ENCODE measurements at regions not wholly inside any gene's neighbourhood (a gene's known extent, or its start where the extent isn't known, plus 50 kb on each side); places are given as distances from the start of the nearest gene placed in this dataset.

DNA sequence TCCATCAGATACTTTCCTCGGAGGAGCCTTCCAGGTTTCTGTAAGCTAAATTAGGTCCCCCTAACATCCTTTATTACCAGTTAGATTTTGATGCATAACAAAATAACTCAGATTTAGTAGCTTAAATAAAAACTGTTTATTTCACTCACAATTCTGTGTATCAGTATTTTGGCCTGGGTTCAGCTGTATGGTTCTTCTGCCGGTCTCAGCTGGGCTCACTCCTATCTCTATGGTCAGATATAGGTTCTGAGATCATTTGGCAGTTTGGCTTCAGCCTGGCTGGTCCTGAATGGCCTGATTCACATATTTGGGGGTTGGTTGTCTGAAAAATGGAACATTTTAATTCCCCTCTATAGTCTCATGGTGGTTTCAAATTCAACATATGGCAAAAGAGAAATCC, 1125.3 kb downstream of the TBL1XR1 start:
- Histone ChIP-seq H3K27ac (no peak overlapping the region), H3K4me3 (no peak overlapping the region)
- no peak for DNase-seq (ENCODE audit: low spot score)
- TF ChIP-seq, protein P1, sequence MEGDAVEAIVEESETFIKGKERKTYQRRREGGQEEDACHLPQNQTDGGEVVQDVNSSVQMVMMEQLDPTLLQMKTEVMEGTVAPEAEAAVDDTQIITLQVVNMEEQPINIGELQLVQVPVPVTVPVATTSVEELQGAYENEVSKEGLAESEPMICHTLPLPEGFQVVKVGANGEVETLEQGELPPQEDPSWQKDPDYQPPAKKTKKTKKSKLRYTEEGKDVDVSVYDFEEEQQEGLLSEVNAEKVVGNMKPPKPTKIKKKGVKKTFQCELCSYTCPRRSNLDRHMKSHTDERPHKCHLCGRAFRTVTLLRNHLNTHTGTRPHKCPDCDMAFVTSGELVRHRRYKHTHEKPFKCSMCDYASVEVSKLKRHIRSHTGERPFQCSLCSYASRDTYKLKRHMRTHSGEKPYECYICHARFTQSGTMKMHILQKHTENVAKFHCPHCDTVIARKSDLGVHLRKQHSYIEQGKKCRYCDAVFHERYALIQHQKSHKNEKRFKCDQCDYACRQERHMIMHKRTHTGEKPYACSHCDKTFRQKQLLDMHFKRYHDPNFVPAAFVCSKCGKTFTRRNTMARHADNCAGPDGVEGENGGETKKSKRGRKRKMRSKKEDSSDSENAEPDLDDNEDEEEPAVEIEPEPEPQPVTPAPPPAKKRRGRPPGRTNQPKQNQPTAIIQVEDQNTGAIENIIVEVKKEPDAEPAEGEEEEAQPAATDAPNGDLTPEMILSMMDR (IDR thresholded peaks at IDR 0.05) = no peak

DNA sequence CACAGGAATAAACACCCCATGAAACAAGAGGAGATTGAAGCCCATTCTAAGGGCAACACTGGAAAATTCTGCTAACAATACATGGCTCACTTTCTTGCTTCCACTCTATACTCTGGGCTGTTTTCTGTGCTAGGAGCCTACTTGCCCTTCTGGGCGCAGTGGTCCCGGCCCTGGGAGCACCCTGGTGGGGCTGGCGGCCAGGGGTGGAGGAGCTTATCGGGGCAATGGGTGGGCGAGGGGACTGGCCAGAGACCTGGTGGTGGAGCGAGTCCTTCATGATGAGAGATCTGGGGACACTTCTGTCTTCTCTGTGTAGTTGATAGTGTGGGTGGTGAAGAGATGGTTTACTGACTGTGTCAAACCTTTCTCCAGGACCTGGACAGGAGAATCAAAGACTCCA, 1128.5 kb downstream of the TBL1XR1 start:
- H3K4me3 ChIP-seq = no peak overlapping the region
- TF ChIP-seq, protein P1 (IDR thresholded peaks at IDR 0.05) = no peak
- DNase-seq (ENCODE audit: low spot score) = no peak
- no peak overlapping the region for H3K27ac ChIP-seq

DNA sequence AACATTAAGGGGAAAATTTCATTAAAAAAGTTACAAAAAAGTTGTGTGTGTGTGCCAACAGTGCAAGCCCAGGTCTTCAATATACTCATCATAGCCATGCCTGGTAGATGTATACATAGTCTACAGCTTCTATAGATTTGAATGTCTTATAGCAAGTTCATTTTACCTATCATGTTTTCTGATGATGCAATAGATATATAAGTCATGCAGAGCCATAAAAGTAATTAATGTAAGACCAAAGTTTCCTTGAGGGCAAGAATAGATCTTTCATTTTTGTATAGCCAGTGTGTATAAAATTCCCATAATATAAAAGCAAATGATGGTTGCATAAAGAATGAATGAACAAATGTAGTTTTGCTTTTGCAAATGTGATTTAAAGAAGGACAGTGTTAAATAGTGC, 1138.4 kb downstream of the TBL1XR1 start:
- TF ChIP-seq, protein P1 (IDR thresholded peaks at IDR 0.05) = no peak
- Histone ChIP-seq H3K4me3 (no peak overlapping the region), H3K27ac (no peak overlapping the region)
- DNase-seq (ENCODE audit: low spot score) = no peak

DNA sequence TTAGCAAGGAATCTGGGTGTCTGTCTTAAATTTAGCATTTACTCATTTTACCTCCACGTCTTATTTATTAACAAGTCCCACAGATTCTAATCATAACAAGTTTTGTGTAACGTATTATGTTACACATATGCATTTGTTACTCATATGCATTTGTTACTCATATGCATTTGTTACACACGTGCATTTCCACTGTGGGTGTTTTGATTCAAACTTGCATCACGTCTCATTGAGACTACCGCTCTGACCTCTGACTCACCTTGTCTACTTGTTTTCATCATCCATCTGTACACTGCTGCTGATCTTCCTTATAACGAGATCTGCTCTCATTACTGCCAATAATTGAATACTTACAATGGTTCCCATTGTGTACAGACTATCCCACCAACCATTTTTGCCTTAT, 1141.4 kb downstream of the TBL1XR1 start:
- Histone ChIP-seq H3K4me3 (no peak overlapping the region), H3K27ac (no peak overlapping the region)
- no peak for DNase-seq (ENCODE audit: low spot score)
- TF ChIP-seq, protein P1 (IDR thresholded peaks at IDR 0.05) = no peak

DNA sequence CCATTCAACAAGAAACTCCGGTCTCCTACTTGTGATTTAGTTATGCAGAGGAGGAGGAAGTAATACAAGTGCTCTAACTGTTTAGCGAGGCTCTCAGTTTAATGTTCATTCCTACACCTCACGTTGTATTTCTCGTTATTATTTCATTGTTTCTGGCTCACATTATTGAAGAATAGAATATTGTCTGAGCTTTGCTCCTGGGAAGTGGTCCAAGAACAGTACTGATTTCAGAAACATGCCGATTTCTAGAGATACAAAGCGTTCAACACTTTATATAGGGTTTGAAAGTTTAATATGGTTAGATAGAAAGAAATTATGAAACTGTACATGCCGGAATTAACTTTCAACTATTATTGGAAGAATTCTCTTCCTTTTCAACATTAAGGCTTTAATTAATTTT, 1145.5 kb downstream of the TBL1XR1 start:
- no peak overlapping the region for H3K4me3 ChIP-seq
- no peak for DNase-seq (ENCODE audit: low spot score)
- TF ChIP-seq, protein P1 (IDR thresholded peaks at IDR 0.05) = no peak
- H3K27ac ChIP-seq = no peak overlapping the region

DNA sequence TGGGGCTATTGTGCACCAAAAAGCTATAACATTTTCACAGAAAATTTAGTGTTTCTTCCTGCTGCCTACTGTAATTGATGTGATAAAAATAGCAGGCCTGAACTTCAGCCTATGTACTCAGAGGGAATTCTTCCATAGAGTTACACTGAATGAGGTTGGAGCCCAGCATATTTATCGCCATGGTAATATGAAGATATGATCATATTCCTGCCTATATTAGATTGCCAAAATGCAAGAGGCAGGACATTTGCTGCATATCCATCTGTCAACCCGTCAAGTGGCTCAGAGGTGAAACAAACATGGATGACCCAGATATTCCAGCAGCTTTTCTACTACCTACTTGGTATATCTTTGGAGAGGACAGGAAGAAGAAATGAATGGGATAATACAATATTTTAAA, 1150.6 kb downstream of the TBL1XR1 start:
- DNase-seq (ENCODE audit: low spot score) = no peak
- TF ChIP-seq, protein P1 (IDR thresholded peaks at IDR 0.05) = no peak
- no peak overlapping the region for H3K4me3 ChIP-seq
- H3K27ac ChIP-seq = no peak overlapping the region

DNA sequence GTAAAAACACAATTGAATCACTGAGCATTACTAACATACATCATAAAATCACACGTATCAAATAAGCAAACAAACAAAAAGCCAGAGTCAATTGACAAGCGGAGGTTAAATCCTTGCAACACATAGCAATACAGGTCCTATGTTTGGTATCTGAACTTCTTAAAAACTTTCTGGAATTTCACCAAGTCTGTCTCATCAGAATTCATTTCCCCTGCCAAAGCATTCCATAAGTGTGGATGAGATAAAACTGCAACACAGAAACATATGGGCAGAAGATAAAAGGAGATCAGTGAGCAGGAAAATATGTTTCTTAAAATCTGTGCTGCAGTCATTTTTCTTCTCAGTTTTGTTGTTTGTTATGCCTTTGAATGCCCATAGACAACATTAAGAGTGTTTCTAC, 1155.5 kb downstream of the TBL1XR1 start:
- no peak for DNase-seq (ENCODE audit: low spot score)
- TF ChIP-seq, protein P1 (IDR thresholded peaks at IDR 0.05) = no peak

More for the DNA sequence above, 1155.5 kb downstream of the TBL1XR1 start:
- no peak overlapping the region for H3K4me3 ChIP-seq
- no peak overlapping the region for H3K27ac ChIP-seq
